ENCODE measurements at regions not wholly inside any gene's neighbourhood (a gene's known extent, or its start where the extent isn't known, plus 50 kb on each side); places are given as distances from the start of the nearest gene placed in this dataset.

- no peak overlapping the region for H3K4me3 ChIP-seq
- H3K9me3 ChIP-seq: no peaks in the 10 kb centered on the region
- no peak for ATAC-seq
- H3K27ac ChIP-seq: no peak overlapping the region
- peaks cover 26% of the 10 kb centered on the region for H3K27me3 ChIP-seq
- no peak for TF ChIP-seq POLR2A (IDR thresholded peaks at IDR 0.05)
- no peak for TF ChIP-seq CTCF (IDR thresholded peaks at IDR 0.05)
- TF ChIP-seq EP300 (IDR thresholded peaks at IDR 0.05): no peak
- no peak for TF ChIP-seq POLR2AphosphoS5 (IDR thresholded peaks at IDR 0.05)
- 80 to 100% methylated on average over 1 of the region's 3 CpGs for WGBS, 2 donors (ENCODE audit: low coverage in 1 of 2)
- H3K36me3 ChIP-seq: no peaks in the 10 kb centered on the region
- no peaks in the 10 kb centered on the region for H3K4me1 ChIP-seq
Measured at GRCh38 chr1:209431402-209431801, 152.1 kb upstream of the CAMK1G start.

DNA sequence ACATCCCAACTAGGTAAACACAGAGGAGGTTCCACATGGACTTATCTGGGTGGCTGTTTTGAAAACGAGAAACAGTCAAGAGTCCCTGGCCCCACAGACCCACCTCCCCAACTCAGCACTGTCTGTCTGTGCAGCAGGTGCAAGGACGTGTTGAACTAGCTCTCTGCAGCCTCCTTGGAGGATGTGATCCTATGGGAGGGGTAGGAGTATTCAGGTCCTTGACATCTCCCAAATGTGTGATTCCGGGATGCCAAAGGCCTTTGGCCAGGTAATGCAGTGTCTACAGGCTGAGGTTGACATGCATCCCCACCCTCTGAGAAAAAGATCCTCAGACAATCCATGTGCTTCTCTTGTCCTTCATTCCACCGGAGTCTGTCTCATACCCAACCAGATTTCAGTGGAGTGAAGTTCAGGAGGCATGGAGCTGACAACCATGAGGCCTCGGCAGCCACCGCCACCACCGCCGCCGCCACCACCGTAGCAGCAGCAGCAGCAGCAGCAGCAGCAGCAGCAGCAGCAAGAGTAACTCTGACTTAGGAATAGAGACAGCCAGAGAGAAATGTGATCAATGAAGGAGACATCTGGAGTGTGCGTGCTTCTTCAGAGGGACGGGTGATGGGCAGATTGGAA is 151.6 kb upstream of the CAMK1G start:
- H3K27ac ChIP-seq: no peak overlapping the region
- peaks cover 26% of the 10 kb centered on the region for H3K27me3 ChIP-seq
- 70 to 95% methylated on average over 2 to 7 of the region's 12 CpGs for WGBS, 2 donors (ENCODE audit: low coverage in 1 of 2)
- H3K4me3 ChIP-seq: no peak overlapping the region
- H3K4me1 ChIP-seq: no peaks in the 10 kb centered on the region
- TF ChIP-seq CTCF (IDR thresholded peaks at IDR 0.05): no peak
- no peak for TF ChIP-seq EP300 (IDR thresholded peaks at IDR 0.05)
- TF ChIP-seq POLR2AphosphoS5 (IDR thresholded peaks at IDR 0.05): no peak
- TF ChIP-seq POLR2A (IDR thresholded peaks at IDR 0.05): no peak
- no peaks in the 10 kb centered on the region for H3K36me3 ChIP-seq
- no peak for ATAC-seq
- no peaks in the 10 kb centered on the region for H3K9me3 ChIP-seq

DNA sequence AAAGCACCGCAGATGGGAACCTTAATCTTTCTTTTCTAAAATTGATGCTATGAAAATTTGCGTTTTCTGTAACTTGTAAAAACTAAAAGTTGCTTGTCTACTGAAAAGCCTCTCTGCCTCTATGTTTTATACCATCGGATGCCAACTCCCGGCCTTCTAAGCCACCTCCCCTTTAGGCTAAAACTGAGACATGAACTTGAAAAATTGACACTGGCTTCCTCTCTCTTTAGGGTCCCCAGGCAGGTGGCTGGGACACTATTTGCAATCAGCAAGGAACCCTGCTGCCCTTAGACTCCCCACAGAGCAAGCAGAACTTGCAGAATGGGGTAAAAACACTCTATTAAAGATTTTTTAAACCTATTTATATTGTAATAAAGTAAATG is 151.1 kb upstream of the CAMK1G start:
- WGBS, 2 donors (ENCODE audit: low coverage in 1 of 2): 61 to 76% methylated on average over 4 of the region's 4 CpGs
- H3K4me3 ChIP-seq: no peak overlapping the region
- TF ChIP-seq EP300 (IDR thresholded peaks at IDR 0.05): no peak
- H3K9me3 ChIP-seq: no peaks in the 10 kb centered on the region
- H3K36me3 ChIP-seq: no peaks in the 10 kb centered on the region
- H3K27me3 ChIP-seq: peaks cover 26% of the 10 kb centered on the region
- ATAC-seq: no peak
- H3K27ac ChIP-seq: no peak overlapping the region
- H3K4me1 ChIP-seq: no peaks in the 10 kb centered on the region

DNA sequence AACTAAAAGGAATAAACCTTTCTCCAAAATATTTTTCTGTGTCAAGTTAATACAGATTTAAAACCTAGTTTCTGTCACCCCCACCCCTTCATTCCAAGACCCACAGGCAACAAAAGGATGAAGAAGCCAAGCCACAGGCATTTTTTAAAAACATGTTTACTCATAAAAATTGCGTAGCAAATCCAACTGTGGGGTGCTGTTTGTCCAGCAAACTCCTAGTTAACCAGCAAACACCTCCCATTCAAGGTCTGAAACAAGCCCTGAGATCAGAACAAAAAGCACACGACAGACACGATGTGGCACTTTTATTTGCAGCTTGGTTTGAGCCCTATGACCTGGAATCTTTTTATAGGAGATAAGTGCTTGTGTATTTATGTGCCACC is 149.9 kb upstream of the CAMK1G start:
- no peak overlapping the region for H3K4me3 ChIP-seq
- H3K9me3 ChIP-seq: no peaks in the 10 kb centered on the region
- H3K36me3 ChIP-seq: no peaks in the 10 kb centered on the region
- H3K27me3 ChIP-seq: peaks cover 17% of the 10 kb centered on the region
- TF ChIP-seq EP300 (IDR thresholded peaks at IDR 0.05) (no peak), POLR2A (IDR thresholded peaks at IDR 0.05) (no peak), CTCF (IDR thresholded peaks at IDR 0.05) (no peak), POLR2AphosphoS5 (IDR thresholded peaks at IDR 0.05) (no peak)
- no peak for ATAC-seq
- no peak overlapping the region for H3K27ac ChIP-seq
- WGBS, 2 donors (ENCODE audit: low coverage in 1 of 2): 41 to 100% methylated on average over 2 to 3 of the region's 3 CpGs
- H3K4me1 ChIP-seq: no peaks in the 10 kb centered on the region

DNA sequence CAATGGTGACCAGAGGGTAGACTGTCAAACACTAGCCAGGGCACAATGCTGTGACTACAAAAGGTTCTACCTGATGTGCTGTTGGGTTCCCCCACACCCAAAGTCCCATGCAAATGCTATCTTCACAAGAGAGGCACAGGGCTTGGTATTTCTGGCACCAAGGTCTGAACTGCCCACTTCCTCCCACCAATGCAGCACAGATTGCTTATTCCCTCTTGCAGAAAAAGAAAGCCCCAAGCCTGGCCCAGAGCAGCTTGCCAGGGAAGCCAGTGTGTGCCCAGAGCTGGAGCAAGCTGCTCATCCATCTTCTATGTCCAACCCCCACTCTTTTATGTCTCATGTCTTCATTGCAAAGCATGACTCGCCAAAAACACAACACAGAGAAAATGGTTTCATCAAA is 149.4 kb upstream of the CAMK1G start:
- Histone ChIP-seq H3K4me1 (no peaks in the 10 kb centered on the region), H3K9me3 (no peaks in the 10 kb centered on the region), H3K27ac (no peak overlapping the region), H3K27me3 (peaks cover 17% of the 10 kb centered on the region), H3K36me3 (no peaks in the 10 kb centered on the region), H3K4me3 (no peak overlapping the region)
- TF ChIP-seq POLR2AphosphoS5 (IDR thresholded peaks at IDR 0.05) (no peak), EP300 (IDR thresholded peaks at IDR 0.05) (no peak), CTCF (IDR thresholded peaks at IDR 0.05) (no peak), POLR2A (IDR thresholded peaks at IDR 0.05) (no peak)
- WGBS, 2 donors (ENCODE audit: low coverage in 1 of 2): 75 to 78% methylated on average over 1 of the region's 1 CpG
- ATAC-seq: no peak
